ENCODE measurements at regions not wholly inside any gene's neighbourhood (a gene's known extent, or its start where the extent isn't known, plus 50 kb on each side); places are given as distances from the start of the nearest gene placed in this dataset.

- H3K4me3 ChIP-seq (ENCODE audit: low read depth, low read length), result no peak overlapping the region
- H3K27me3 ChIP-seq, result no peaks in the 10 kb centered on the region
- H3K36me3 ChIP-seq, result no peaks in the 10 kb centered on the region
- DNase-seq, result no peak
- H3K4me1 ChIP-seq, result no peaks in the 10 kb centered on the region
- H3K9me3 ChIP-seq, result no peaks in the 10 kb centered on the region
- no peak for TF ChIP-seq CTCF (IDR thresholded peaks at IDR 0.05; ENCODE audit: low read depth, low read length)
These were observed 69.5 kb upstream of the ZSWIM2 start for GRCh38 chr2:186918495-186918894.

DNA sequence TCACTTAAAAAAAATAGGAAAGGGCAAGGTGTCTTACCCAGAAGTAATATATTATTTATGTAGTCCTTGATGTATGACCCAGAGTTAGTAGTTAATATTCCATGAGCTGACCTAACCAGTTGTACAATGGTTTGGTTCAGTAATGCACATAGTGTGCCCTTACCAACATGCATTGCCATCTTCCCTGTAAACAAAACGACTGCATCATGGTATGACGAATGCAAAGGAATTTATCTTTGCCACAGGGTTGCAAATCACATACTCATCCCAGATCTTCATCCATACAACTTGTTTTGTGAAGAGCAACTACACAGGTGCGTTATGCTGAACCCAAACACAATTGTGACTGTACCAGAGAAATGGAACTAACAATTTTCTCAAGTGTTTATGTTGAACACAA lies 68.9 kb upstream of the ZSWIM2 start:
- DNase-seq, result no peak
- H3K4me3 ChIP-seq (ENCODE audit: low read depth, low read length), result no peak overlapping the region
- H3K4me1 ChIP-seq, result no peaks in the 10 kb centered on the region
- no peaks in the 10 kb centered on the region for H3K27me3 ChIP-seq
- H3K36me3 ChIP-seq, result no peaks in the 10 kb centered on the region
- TF ChIP-seq CTCF (IDR thresholded peaks at IDR 0.05; ENCODE audit: low read depth, low read length), result no peak
- H3K9me3 ChIP-seq, result no peaks in the 10 kb centered on the region

GRCh38 chr2:186913870-186914269 lies 64.9 kb upstream of the ZSWIM2 start:
- Histone ChIP-seq H3K36me3 (no peaks in the 10 kb centered on the region), H3K4me1 (no peaks in the 10 kb centered on the region), H3K27me3 (no peaks in the 10 kb centered on the region), H3K4me3 (ENCODE audit: low read depth, low read length) (no peak overlapping the region), H3K9me3 (no peaks in the 10 kb centered on the region)
- no peak for TF ChIP-seq CTCF (IDR thresholded peaks at IDR 0.05; ENCODE audit: low read depth, low read length)
- no peak for DNase-seq

DNA sequence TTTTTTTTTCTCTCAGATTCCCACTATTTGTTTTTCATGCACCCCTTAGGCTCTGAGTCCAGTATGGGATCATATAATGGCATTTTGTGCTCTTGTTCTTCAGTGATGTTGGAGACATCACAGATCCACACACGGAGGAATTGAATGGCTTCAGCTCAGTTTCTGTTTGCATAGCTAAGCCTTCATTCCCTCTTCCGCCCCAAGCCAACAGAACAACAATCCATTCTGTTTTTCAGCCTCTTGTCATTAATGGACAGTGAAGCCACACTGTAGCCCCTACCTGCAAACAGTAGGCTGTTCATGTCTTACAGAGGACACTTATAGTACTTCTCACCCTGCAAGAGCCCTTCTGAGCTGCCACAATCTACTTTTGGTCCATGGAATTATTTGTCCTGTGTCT lies 64.0 kb upstream of the ZSWIM2 start:
- H3K36me3 ChIP-seq, result no peaks in the 10 kb centered on the region

DNA sequence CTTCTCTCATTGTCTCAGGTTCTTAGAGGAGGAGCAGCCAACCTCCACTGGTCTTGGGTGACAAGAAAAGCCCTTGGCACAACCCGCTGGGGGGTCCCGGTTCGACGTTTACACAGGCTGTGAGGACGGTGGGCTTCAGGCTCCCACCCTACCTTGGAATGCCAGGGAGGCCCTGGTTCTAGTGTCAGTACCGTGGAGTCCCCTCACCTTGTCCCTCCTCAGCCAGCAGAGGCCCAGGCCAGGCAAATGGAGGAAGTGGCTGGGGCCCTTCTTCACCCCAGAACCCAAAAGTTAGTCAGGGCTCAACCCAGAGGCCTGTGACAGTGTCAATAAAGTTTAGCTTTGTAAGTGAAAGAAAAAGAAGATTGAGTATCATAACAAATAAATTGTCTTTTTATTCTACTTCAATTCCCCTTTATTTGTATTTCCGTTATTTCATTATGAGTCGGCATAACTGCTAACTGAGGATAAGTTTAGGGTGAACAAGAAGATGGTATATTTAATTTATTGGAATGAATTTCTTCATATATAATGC lies 62.6 kb upstream of the ZSWIM2 start:
- no peaks in the 10 kb centered on the region for H3K36me3 ChIP-seq
- H3K4me3 ChIP-seq (ENCODE audit: low read depth, low read length), result no peak overlapping the region
- no peak for TF ChIP-seq CTCF (IDR thresholded peaks at IDR 0.05; ENCODE audit: low read depth, low read length)
- DNase-seq, result no peak
- H3K27me3 ChIP-seq, result no peaks in the 10 kb centered on the region
- no peaks in the 10 kb centered on the region for H3K4me1 ChIP-seq
- H3K9me3 ChIP-seq, result no peaks in the 10 kb centered on the region

More for the DNA sequence above, 64.0 kb upstream of the ZSWIM2 start:
- no peaks in the 10 kb centered on the region for H3K27me3 ChIP-seq
- H3K9me3 ChIP-seq, result no peaks in the 10 kb centered on the region
- no peaks in the 10 kb centered on the region for H3K4me1 ChIP-seq
- no peak for TF ChIP-seq CTCF (IDR thresholded peaks at IDR 0.05; ENCODE audit: low read depth, low read length)
- DNase-seq, result no peak
- no peak overlapping the region for H3K4me3 ChIP-seq (ENCODE audit: low read depth, low read length)

- no peaks in the 10 kb centered on the region for H3K4me1 ChIP-seq
- no peak overlapping the region for H3K4me3 ChIP-seq (ENCODE audit: low read depth, low read length)
- H3K27me3 ChIP-seq, result no peaks in the 10 kb centered on the region
- TF ChIP-seq CTCF (IDR thresholded peaks at IDR 0.05; ENCODE audit: low read depth, low read length), result no peak
- H3K9me3 ChIP-seq, result no peaks in the 10 kb centered on the region
- H3K36me3 ChIP-seq, result no peaks in the 10 kb centered on the region
- DNase-seq, result no peak
These were observed 62.0 kb upstream of the ZSWIM2 start for GRCh38 chr2:186910996-186911395.

Measured in BE2C (cell line).